Colonic mucosa (tissue), 4 donors: ENCODE measurements at regions not wholly inside any gene's neighbourhood (a gene's known extent, or its start where the extent isn't known, plus 50 kb on each side); places are given as distances from the start of the nearest gene placed in this dataset.

Experiments used
- DNase-seq: peaks from one replicate; pipeline ENCODE4 v3.0.0-alpha.2; 2020
- H3K27ac ChIP-seq: fragments of 200-600 bp; one replicate; pipeline ENCODE4 v1.8.0; 2021
- H3K27me3 ChIP-seq: fragments of 200-600 bp; one replicate; pipeline ENCODE4 v1.8.0; 2021
- H3K36me3 ChIP-seq: fragments of 200-600 bp; one replicate; pipeline ENCODE4 v1.8.0; 2021
- H3K4me1 ChIP-seq: fragments of 200-600 bp; one replicate; pipeline ENCODE4 v1.8.0; 2021; ENCODE audit warnings: mild to moderate bottlenecking
- H3K4me3 ChIP-seq: fragments of 200-600 bp; one replicate; pipeline ENCODE4 v1.8.0; 2021
- H3K9ac ChIP-seq, 2 donors: one replicate each; pipeline ENCODE4 v1.7.0; 2013; ENCODE audit warnings: control low read depth in 2 of 2, low read depth in 2 of 2, low read length in 2 of 2
- H3K9me3 ChIP-seq: fragments of 200-600 bp; one replicate; pipeline ENCODE4 v1.8.0; 2021
- intact Hi-C: fragments of 100-400 bp; cut with DNase I; formaldehyde crosslinking; loops from one replicate; pipeline ENCODE4 v1.14.1; 2022
- TF ChIP-seq, protein P1 (sequence below): fragments of 200-600 bp; IDR thresholded peaks from one replicate; pipeline ENCODE4 v1.8.0; 2022; ENCODE audit warnings: antibody characterized with exemption, mild to moderate bottlenecking
- donor health status: healthy.
- donor health status: DM: no; HTN: no; CAD: no.
- donor health status: DM: no; HTN: no; CAD: no.

DNA sequence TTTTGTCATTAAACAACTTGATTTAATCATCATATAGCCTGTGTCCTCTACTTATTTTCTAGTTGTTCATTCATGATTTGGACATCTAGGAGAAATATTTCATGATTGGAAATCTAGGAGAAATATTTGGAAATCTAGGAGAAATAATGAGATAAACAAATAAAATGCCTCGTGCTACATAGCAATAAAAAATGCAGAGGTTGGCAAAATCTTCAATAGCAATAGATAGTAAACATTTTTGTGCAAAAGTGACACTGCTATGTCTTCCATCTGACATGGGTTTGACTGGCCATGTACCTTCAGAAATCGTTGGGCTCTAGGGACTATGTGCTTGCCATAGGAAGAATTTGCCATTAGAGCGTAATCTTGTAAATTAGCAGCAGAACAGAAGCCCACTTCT is 1304.5 kb upstream of the ZEB2 start:
- no peaks in the 10 kb centered on the region for H3K9me3 ChIP-seq
- H3K27me3 ChIP-seq, result no peaks in the 10 kb centered on the region
- H3K9ac ChIP-seq, result no peak overlapping the region
- intact Hi-C loops, result no loop called here
- H3K4me3 ChIP-seq, result no peak overlapping the region
- H3K4me1 ChIP-seq, result no peaks in the 10 kb centered on the region
- no peak overlapping the region for H3K27ac ChIP-seq
- H3K36me3 ChIP-seq, result no peaks in the 10 kb centered on the region
- TF ChIP-seq, protein P1, sequence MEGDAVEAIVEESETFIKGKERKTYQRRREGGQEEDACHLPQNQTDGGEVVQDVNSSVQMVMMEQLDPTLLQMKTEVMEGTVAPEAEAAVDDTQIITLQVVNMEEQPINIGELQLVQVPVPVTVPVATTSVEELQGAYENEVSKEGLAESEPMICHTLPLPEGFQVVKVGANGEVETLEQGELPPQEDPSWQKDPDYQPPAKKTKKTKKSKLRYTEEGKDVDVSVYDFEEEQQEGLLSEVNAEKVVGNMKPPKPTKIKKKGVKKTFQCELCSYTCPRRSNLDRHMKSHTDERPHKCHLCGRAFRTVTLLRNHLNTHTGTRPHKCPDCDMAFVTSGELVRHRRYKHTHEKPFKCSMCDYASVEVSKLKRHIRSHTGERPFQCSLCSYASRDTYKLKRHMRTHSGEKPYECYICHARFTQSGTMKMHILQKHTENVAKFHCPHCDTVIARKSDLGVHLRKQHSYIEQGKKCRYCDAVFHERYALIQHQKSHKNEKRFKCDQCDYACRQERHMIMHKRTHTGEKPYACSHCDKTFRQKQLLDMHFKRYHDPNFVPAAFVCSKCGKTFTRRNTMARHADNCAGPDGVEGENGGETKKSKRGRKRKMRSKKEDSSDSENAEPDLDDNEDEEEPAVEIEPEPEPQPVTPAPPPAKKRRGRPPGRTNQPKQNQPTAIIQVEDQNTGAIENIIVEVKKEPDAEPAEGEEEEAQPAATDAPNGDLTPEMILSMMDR, result no peak
- DNase-seq, result no peak

DNA sequence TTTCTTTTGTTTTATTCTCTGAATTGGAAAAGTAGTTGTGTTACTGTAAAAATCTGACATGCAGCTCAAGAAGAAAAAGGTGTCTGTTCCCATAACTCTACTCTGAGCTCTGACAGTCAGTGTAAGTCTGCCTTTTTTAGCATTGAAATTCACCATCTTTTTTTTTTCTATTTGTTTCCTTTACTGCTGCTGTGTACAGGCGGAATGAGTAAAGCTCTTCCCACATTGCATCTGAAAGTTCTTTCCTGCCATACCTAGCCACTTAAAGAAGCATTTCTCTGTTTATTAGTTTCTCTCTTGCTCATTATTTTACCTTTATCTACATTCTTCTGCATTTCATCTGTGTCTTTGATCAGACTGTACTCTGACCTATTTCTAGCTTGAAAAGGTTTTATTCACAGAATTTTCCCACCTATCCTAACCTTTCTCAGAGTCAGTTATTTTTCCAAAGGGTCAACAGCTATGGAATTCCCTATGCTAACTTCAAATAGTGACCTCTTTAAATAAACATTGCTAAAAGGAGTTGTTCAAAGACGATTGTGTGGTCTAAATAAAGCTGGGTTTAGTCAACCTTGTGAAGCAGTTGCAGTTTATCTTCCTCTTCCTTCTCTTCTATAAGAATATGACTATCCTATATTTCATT is 1303.1 kb upstream of the ZEB2 start:
- Histone ChIP-seq H3K4me3 (no peak overlapping the region), H3K27me3 (no peaks in the 10 kb centered on the region), H3K9me3 (no peaks in the 10 kb centered on the region), H3K9ac (no peak overlapping the region), H3K36me3 (no peaks in the 10 kb centered on the region), H3K4me1 (no peaks in the 10 kb centered on the region), H3K27ac (no peak overlapping the region)
- intact Hi-C loops, result no loop called here
- TF ChIP-seq, protein P1, result no peak
- DNase-seq, result no peak

DNA sequence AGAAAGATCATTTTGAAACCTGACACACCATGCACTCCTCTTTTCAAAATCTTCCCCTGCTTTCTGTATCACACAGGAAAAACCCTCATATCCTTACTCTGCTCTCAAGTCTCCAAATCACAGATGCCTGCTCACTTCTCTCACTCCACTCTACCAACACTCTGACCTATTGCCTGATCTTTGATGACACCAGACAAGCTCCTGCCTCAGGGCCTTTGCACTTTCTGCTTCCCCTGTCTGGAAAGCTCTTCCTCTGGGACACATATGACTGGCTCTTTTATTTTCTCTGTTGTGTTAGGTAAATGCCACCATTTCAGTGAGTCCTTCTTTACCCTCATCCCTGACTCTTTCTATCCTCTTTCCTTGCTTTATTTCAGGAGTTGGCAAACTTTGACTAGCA is 1300.7 kb upstream of the ZEB2 start:
- no peaks in the 10 kb centered on the region for H3K27me3 ChIP-seq
- no peaks in the 10 kb centered on the region for H3K4me1 ChIP-seq
- H3K4me3 ChIP-seq, result no peak overlapping the region
- no peak overlapping the region for H3K9ac ChIP-seq
- TF ChIP-seq, protein P1, result no peak
- intact Hi-C loops, result no loop called here
- no peak overlapping the region for H3K27ac ChIP-seq
- H3K36me3 ChIP-seq, result no peaks in the 10 kb centered on the region
- no peaks in the 10 kb centered on the region for H3K9me3 ChIP-seq
- DNase-seq, result no peak

DNA sequence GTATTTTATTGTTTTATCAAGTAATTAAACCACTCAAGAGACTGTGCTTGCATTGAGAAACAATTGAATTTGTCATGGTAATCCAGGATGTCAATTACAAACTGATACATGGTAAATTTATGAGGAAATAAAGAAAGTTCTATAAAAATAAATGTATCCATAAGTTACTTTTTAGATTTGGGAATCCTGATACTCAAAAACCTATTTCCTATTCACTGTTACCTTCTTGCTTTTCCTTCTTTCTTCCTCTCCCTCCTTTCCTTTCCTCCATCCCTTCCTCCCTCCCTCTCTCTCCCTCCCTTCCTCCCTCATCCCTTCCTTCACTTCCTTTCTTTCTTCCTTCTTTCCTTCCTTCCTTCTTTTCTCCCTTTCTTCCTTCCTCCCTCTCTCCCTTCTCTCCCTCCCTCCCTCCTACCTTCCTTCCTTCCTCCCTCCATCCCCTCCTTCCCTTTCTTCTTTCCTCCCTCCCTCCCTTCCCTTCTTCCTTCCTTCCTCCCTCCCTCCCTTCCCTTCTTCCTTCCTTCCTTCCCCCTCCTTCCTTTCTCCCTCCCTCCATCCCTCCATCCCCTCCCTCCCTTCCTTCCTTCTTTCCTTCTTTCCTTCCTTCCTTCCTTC is 1299.1 kb upstream of the ZEB2 start:
- no peaks in the 10 kb centered on the region for H3K9me3 ChIP-seq
- no peak for DNase-seq
- H3K9ac ChIP-seq, result no peak overlapping the region
- TF ChIP-seq, protein P1, result no peak
- no peak overlapping the region for H3K4me3 ChIP-seq
- H3K4me1 ChIP-seq, result no peaks in the 10 kb centered on the region
- H3K27ac ChIP-seq, result no peak overlapping the region
- H3K27me3 ChIP-seq, result no peaks in the 10 kb centered on the region
- intact Hi-C loops, result no loop called here
- H3K36me3 ChIP-seq, result no peaks in the 10 kb centered on the region

DNA sequence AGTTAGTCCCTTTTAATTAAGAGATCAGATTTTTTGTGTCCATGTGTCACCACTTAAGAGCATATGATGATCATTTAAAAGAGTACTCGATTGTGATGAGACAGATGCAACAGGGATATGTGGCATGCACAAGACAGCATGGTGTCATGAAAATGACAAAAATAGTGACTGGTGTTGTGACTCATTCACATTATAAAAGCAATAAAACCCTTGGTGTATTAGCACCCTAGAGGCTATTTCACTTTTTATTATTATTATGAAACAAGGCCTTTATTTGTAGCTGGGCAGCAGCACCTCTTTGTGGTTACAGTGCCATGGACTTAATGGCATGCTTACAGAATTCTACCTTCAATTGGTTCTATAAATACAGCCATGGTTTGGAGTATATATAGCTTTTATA is 1296.0 kb upstream of the ZEB2 start:
- no peak for DNase-seq
- TF ChIP-seq, protein P1, result no peak
- Histone ChIP-seq H3K4me3 (no peak overlapping the region), H3K27ac (no peak overlapping the region), H3K4me1 (no peaks in the 10 kb centered on the region), H3K36me3 (no peaks in the 10 kb centered on the region), H3K9me3 (no peaks in the 10 kb centered on the region), H3K27me3 (no peaks in the 10 kb centered on the region), H3K9ac (no peak overlapping the region)
- intact Hi-C loops, result no loop called here
